K562 (cell line): ENCODE measurements at regions not wholly inside any gene's neighbourhood (a gene's known extent, or its start where the extent isn't known, plus 50 kb on each side); places are given as distances from the start of the nearest gene placed in this dataset.

Source experiments
- BRCA1 ChIP-seq, 2 experiments: fragments of 450-650 bp in 1 of 2; sonication (generic) in 1 of 2; formaldehyde crosslinking in 1 of 2; IDR thresholded peaks; 2 replicates each; pipeline versions ENCODE4 v1.5.0 to v1.6.1; 2017 to 2020; ENCODE audit warnings: mild to moderate bottlenecking in 1 of 2, missing genetic modification reagents in 1 of 2
- CBX2 ChIP-seq: fragments of 200-600 bp; sonication (generic); IDR thresholded peaks from one replicate; pipeline ENCODE4 v1.6.1; 2012; ENCODE audit warnings: mild to moderate bottlenecking, low read length, inconsistent platforms; ENCODE audit not compliant: insufficient read depth, poor library complexity, severe bottlenecking
- CREBBP ChIP-seq: IDR thresholded peaks from one replicate; pipeline ENCODE4 v1.6.1; 2012; ENCODE audit warnings: low read depth, mild to moderate bottlenecking, control low read depth, inconsistent platforms, low read length
- CTCF ChIP-seq, 3 experiments: IDR thresholded peaks in 2 of 3; conservative IDR thresholded peaks in 1 of 3; 2 replicates each; pipeline ENCODE4 v1.5.1; 2011 to 2012; ENCODE audit warnings: low read length in 3 of 3, mild to moderate bottlenecking in 3 of 3, control low read depth in 2 of 3, improper control_type of control experiment in 1 of 3, inconsistent platforms in 1 of 3, low read depth in 1 of 3, mixed read lengths in 1 of 3, moderate library complexity in 1 of 3; ENCODE audit not compliant: insufficient read depth in 2 of 3
- MAX ChIP-seq: sonication (generic); formaldehyde crosslinking; IDR thresholded peaks from 2 replicates; pipeline ENCODE4 v1.9.0; 2022; ENCODE audit warnings: mild to moderate bottlenecking, missing genetic modification reagents
- MCM5 ChIP-seq: fragments of 450-650 bp; IDR thresholded peaks from 2 replicates; pipeline ENCODE4 v1.6.1; 2016; ENCODE audit warnings: low read depth
- NBN ChIP-seq: fragments of 450-650 bp; IDR thresholded peaks from 2 replicates; pipeline ENCODE4 v1.6.1; 2016; ENCODE audit warnings: low read depth, mild to moderate bottlenecking
- NFATC3 ChIP-seq: fragments of 450-650 bp; IDR thresholded peaks from 2 replicates; pipeline ENCODE4 v1.6.1; 2017; ENCODE audit warnings: mild to moderate bottlenecking
- POLR2AphosphoS2 ChIP-seq: IDR thresholded peaks from 2 replicates; pipeline ENCODE4 v1.6.1; 2012; ENCODE audit warnings: low read length, improper control_type of control experiment
- RB1 ChIP-seq: fragments of 450-650 bp; IDR thresholded peaks from 2 replicates; pipeline ENCODE4 v1.6.1; 2017; ENCODE audit warnings: low read depth, mild to moderate bottlenecking
- REST ChIP-seq, 2 experiments: fragments of 450-650 bp; formaldehyde crosslinking in 1 of 2; IDR thresholded peaks; 2 replicates each; pipeline versions ENCODE4 v1.4.0 to v1.6.1; 2014 to 2020; ENCODE audit warnings: mild to moderate bottlenecking in 2 of 2, borderline replicate concordance in 1 of 2, low read depth in 1 of 2
- TARDBP ChIP-seq: fragments of 450-650 bp; IDR thresholded peaks from 2 replicates; pipeline ENCODE4 v1.6.1; 2016

- TF ChIP-seq NFATC3 (no peak), NBN (no peak), POLR2AphosphoS2 (no peak), MAX (CRISPR knock-in tag) (no peak), REST (IDR thresholded peaks at IDR 0.05; ENCODE audit: borderline replicate concordance) (no peak), REST (CRISPR knock-in tag; IDR thresholded peaks at IDR 0.05; ENCODE audit: low read depth) (no peak), CTCF (IDR thresholded peaks at IDR 0.05 in 2 of 3, conservative IDR thresholded peaks at IDR 0.05 in 1 of 3; ENCODE audit: insufficient read depth in 2 of 3, low read depth in 1 of 3, low read length in 3 of 3) (no peak), MCM5 (no peak), TARDBP (no peak), BRCA1 (IDR thresholded peaks at IDR 0.05) (no peak), BRCA1 (CRISPR knock-in tag; IDR thresholded peaks at IDR 0.05) (no peak), RB1 (no peak), CBX2 (no peak), CREBBP (no peak)
Measured at GRCh38 chr22:48522271-48522670, 1305.4 kb downstream of the BRD1 start.
